HUDEP-2 (cell line): ENCODE measurements at regions not wholly inside any gene's neighbourhood (a gene's known extent, or its start where the extent isn't known, plus 50 kb on each side); places are given as distances from the start of the nearest gene placed in this dataset.

Source experiments
- DNase-seq, 76 experiments: peaks; one replicate each; lab custom pipeline; 2025; ENCODE audit not compliant: unreplicated experiment in 76 of 76; lab: John Stamatoyannopoulos, UW

- no peak for DNase-seq
These were observed 804.6 kb upstream of the COX7C start for GRCh38 chr5:85813146-85813545.

- DNase-seq = peak in 16 of 76 experiments; percentile 0 to 19 (median 4)
These were observed 803.1 kb upstream of the COX7C start for GRCh38 chr5:85814596-85814995.

DNA sequence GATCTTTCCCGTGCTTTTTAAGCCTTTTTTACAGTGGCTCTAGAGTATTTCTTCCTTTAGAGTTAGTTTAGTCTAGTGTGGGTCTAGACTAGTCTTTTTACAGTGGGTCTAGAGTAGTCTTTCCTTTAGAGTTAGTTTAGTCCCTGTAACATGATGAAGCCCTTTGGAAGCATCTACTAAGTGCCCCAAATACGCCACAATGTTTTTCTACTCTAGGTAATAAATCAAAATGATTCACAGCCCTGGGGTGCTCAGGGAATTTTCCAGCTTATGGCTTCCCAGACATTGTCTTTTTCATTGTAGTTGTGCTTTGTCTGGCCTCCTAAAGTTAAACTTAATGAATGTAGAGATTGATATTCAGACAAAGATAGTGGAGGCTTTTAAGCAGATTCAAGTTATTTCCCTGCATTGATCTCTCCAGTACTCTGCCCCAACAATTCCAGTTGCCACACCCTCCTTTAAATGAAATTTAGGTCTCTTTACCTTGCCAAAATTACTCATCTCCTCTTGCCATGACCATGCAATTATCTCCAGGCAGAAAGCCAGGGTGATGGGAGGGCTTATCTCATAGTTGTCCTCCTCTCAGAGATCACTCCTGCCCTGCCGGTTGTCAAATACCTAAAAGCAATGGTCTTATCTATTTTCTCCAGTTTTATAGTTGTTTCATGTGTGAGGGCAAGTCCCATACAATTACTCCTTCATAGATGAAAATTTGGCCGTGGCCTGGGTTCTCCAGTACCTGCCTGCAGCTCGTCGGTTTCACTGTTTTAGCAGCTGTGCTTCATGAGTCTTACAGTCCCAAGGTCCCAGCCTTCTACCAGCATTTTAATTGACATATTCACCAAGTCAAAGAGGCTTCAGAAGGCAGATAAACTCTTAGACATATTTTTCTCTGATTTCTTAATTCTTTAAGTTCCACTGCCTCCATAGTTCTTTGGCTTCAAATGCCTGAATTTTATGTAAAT, 794.0 kb upstream of the COX7C start:
- DNase-seq = peak in 75 of 76 experiments; percentile 8 to 97 (median 87)

GRCh38 chr5:85838781-85839180, 779.0 kb upstream of the COX7C start:
- no peak for DNase-seq

GRCh38 chr5:85841653-85842052, 776.1 kb upstream of the COX7C start:
- peak in 41 of 76 experiments; percentile 0 to 82 (median 39) for DNase-seq

- no peak for DNase-seq
These were observed 774.2 kb upstream of the COX7C start for GRCh38 chr5:85843535-85843934.

DNA sequence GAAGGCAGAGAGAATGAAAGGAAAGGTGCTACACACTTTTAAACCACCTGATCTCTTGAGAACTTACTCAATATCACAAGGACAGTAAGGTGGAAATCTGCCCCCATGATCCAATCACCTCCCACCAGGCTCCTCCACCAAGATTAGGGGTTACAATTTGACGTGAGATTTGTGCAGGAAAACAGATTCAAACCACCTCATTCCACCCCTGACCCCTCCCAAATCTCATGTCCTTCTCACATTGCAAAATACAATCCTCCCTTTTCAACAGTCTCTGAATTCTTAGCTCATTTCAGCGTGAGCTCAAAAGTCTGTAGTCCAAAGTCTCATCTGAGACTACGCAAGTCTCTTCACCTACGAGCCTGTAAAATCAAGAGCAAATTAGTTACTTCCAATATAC, 768.3 kb upstream of the COX7C start:
- DNase-seq = no peak

DNA sequence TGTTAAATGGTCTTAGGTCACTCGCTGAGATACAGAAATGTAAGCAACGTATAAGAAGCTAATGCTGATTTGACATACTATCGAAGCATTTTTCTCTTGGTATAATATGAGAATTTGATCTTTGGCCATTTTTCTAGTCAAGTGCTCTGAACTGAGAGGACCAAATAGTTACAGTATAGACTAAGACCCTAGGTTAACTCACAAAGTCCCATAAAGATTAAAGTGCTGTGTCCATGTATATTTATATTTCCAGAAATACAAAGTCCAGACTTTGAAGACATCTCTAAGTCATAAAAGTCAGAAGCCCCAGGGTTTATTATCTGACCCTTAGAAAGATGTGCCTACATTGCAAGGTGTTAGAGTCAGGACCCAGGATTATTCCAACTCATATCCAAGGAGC, 752.4 kb upstream of the COX7C start:
- DNase-seq = no peak

DNA sequence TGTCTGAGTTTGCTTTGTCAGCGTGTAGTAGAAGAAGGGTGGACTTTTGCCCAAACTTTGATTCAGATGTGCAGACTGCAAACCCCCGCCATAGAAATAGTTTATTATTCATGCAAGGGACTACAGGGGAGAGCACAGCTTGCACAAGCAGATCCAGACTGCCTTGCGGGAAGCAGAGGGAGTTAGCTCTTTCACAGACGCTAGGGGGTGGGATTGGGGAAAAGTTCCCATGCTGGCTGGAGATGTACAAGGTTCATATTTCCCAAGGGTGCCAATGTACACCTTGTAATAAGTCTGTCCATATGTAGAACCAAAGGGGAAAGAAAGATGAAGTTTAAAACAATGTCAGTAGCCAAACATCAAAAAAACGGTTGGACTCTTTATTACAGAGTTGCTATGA, 749.7 kb upstream of the COX7C start:
- DNase-seq = no peak

GRCh38 chr5:85893996-85894395, 723.7 kb upstream of the COX7C start:
- no peak for DNase-seq

DNA sequence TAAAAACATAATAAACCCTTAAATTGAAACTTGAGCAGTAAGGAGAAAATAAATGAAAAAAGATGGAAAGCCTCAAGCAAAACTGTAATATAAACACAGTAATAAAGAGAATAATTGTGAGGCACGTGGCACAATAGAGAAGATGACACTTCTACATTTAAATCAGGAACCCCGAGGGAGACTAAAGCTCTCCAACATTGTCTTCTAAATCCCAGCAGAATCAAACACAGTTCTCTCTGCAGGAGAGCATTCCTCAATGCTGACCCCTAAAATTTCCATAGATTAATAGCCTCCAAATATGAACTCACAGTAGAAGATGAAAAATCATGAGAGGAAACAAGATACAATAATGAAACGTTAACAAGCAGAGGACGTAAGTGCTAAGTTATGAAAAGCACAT, 721.2 kb upstream of the COX7C start:
- DNase-seq = no peak

DNA sequence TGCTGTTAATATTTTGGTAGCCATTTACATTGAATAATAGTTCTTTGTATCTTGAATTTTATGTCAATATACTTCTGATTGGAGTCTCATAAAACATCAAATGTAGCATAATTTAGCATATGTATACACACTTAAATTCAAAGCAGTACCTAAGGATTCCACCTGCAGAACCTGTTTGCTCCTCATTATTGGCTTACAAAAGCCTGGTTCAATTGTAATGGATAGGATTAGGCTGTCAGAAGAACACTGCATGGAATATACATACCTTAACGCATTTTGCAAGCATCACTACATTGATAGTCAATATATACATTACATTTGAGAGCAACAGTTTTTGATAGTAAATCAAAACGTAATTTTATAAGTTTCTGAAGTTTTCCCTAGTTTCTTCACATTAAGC, 711.3 kb upstream of the COX7C start:
- no peak for DNase-seq

DNA sequence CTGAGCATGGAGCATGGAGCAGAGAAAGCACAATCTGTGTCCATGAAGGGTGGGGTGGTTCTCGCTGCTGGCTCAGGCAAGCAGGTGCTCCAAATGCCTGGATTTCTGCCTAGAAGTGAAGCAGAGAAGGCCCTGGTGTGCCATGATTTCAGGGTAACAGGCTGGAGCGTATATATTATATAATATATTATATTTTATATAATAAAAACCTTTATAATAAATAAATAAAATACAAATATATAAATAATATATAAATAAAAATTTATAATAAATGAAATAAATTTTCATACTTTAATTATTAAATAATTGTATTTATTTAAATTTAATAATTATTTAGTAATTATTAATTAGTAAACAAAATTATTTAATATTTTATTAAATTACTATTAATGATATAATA, 707.4 kb upstream of the COX7C start:
- DNase-seq = no peak

- no peak for DNase-seq
These were observed 696.8 kb upstream of the COX7C start for GRCh38 chr5:85920984-85921383.

- DNase-seq = peak in 8 of 76 experiments; percentile 0 to 10 (median 2)
These were observed 696.2 kb upstream of the COX7C start for GRCh38 chr5:85921590-85921989.

GRCh38 chr5:85927632-85928031, 690.1 kb upstream of the COX7C start:
- no peak for DNase-seq

- DNase-seq = no peak
These were observed 688.0 kb upstream of the COX7C start for GRCh38 chr5:85929713-85930112.

GRCh38 chr5:85931220-85931619, 686.5 kb upstream of the COX7C start:
- no peak for DNase-seq

- DNase-seq = no peak
These were observed 679.5 kb upstream of the COX7C start for GRCh38 chr5:85938201-85938600.

DNA sequence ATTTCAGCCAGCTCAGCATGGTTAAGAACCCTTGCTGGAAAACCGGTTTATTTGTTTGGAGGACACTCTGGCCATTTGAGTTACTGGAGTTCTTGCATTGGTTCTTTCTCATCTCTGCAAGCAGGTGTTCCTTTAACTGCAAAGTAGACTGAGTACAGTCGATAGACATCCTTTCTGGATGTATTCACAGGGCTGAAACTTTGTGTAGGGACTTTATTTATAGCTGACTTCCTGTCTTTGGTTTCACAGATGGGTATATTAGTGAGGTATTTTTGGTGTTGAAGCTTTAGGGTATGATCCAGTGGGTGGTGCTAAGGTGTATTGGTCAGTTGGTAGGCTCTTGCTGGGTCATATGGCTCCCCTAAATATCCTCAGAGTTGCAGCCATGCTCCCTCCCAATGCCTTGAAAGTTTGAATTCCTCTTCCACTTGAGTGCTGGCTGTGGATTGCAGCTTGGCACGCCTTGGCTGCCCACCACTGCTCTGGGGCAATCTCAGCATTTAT, 666.0 kb upstream of the COX7C start:
- no peak for DNase-seq

DNA sequence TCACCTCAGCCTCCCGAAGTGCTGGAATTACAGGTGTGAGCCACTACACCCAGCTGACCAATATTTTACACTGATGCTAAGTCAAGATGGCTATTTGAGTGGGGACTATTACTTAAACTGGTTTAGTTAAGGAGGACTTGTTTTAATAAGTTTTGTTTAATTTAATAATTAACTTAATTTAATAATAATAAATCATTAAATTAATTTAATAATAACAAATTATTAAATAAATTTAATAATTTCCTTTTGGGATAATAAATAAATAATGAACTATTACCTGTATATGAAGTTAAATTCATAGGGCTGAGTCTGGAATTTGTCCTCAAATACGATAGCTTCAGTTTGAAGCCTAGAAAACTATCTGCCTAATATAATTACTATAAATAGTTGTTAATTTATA, 665.1 kb upstream of the COX7C start:
- DNase-seq = no peak

DNA sequence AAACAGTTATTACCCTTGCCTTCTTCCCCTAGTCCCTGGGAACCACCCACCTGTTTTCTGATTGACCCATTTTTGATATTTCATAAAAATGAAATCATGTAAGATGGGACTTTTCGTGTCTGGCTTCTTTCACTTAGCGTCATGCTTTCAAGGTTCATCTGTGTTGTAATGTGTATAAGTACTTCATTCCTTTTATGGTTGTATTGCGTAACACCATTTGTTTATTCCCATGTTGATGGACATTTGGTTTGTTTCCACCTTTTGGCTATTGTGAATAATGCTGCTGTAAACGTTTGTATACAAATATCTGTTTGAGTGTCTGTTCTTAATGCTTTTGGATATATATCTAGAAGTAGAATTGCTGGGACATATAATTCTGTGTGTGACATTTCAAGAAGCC, 650.1 kb upstream of the COX7C start:
- DNase-seq = no peak
